GM19043 (cell line): ENCODE measurements at regions not wholly inside any gene's neighbourhood (a gene's known extent, or its start where the extent isn't known, plus 50 kb on each side); places are given as distances from the start of the nearest gene placed in this dataset.

Experiments used
- ATAC-seq: cut with Tn5 transposase; IDR thresholded peaks from one replicate; pipeline ENCODE4 v1.9.1; 2021; ENCODE audit warnings: low read depth; ENCODE audit not compliant: unreplicated experiment

DNA sequence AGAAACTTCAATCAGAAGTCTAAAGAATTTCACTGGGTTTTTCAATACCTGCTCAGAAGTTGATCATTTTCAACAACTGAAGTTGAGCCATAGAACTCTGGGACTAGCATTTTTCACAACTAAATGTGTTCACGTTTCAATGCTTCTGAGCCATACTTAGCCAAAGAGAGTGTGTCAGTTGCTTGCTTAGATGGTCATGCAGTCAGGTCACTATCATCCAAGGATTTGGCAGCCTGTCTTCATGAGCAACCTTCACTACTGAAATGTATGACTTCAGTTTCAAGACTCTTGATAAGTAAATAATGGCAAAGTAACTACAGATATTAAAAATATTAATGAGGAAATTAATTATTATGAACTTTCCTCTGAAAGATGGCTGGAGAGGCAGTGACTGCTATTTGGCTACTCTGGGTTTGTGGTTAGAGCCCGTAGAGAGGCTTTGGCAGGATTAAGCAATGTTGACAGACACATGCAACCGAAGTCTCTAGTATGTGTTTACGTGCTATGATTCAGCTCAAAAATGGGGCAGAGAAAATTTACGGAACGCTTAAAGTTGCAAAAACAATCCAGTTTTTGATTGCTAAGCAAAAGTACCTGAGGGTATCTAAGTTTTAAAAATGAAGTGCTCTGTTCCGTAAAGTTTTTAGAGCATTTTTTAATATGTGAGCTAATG, 133.8 kb downstream of the GMNC start:
- no peak for ATAC-seq

DNA sequence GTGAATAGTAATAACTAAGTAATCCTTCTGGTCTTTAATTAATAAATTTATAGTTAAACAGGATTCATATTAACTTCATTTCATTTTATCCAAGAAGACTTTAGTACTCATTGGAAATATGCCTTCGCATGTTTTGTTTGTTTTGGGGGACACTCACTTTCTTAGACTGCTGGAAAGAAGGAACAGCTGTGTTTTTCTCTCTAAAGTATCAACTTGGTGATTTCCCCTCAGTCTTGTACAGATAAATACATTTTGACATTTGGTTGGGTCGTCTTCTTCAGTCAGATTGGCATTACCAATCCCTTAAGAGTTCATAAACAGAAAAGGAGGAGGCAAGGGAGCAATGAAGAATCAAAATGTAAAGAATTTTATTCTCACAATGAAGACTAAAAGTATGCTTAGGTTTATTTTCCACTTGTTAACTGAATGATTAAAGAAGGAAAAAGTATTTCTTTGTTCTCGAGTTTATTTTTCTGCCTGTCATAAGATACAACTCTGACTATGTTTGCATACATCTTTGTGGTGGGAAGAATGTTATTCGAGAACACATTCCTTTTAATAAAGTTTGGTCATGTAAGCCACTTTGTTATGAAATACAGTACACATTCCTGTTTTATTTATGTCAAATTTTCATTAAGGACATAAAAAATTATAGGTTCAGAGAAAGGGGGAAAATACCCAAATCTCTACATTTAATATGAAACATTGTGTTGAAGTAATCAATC, 140.2 kb downstream of the GMNC start:
- no peak for ATAC-seq

DNA sequence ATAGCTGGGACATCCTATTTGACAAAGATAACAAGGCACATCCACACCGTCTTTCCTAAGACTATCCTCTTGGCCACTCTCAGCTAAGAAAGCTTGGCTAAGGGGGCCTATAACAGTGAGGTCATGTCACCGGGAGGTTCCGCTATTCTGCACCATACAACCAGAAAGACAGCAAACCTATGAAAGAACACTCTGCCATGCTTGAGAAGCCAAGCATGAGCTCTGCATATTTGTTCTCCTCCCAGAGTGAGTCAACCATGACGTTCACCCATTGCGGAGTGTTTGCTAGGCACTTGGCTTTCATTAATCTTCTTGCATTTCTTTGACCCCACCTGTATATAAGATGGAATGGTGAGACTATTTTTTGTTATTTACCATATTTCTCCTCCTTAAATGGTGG, 141.2 kb downstream of the GMNC start:
- ATAC-seq = peak; percentile 93

- no peak for ATAC-seq
Measured at GRCh38 chr3:190718671-190719070, 143.8 kb downstream of the GMNC start.

- ATAC-seq = no peak
Measured at GRCh38 chr3:190718097-190718496, 144.4 kb downstream of the GMNC start.

DNA sequence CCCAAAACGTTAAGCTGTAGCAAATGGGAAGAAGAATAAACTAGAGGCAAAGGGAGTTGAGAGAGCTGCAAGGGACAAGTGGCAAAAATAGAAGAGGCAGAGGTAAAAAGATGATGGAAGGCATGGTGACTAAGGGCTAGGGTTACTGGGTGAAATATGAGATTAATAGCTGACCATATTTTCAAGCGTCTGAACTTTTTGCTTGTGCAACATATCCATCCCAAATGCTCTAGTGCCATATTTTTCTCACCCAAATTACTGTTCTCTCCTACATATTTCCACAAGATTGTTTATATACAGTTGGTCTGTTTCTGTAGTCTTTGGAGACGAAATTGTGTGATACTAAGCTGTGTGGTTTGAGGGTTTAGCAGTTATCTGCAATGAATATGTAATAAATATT, 145.5 kb downstream of the GMNC start:
- ATAC-seq = no peak

DNA sequence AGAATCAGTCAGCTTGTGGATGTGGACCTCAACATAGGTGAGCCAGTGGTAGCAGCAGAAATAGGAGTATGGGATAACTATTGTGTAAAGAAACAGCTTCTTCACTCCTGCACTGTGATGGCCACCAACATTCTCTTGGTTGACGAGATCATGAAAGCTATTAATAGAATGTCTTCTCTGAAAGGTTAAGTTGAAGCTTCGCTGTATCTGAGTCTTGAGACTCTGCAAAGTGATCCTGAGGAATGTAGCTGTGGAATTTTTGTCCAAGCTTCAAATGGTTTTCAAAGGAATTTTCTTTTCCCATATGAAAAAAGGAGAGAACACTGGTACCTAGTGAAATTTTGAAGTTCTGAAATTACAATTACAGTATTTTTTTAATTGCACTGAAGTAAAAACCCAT, 146.3 kb downstream of the GMNC start:
- no peak for ATAC-seq

DNA sequence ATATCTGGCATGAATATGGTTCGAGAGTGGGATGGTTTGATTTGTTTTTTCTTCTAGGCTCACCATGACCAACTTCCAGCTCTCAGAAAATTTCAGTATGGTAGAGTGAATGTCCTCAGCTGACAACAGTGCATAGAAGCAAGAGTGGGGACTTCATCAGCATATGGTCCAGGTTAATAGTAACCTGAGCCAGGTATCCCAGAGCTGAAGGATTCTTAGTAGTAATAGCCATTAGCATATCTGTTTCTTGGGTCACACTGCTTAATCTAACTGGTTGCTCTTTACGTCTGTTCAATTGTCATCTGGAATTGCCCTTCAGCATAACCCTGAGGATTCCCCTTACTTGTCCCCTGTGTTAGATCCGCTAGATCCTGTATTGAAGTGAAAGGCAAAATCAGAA, 151.8 kb downstream of the GMNC start:
- no peak for ATAC-seq

GRCh38 chr3:190709351-190709773, 153.1 kb downstream of the GMNC start:
- ATAC-seq = no peak
